Panc1 (cell line): ENCODE measurements at regions not wholly inside any gene's neighbourhood (a gene's known extent, or its start where the extent isn't known, plus 50 kb on each side); places are given as distances from the start of the nearest gene placed in this dataset.

Experiments used
- TF ChIP-seq, protein P1 (sequence below): fragments of 450-650 bp; IDR thresholded peaks from 2 replicates; pipeline ENCODE4 v1.5.1; 2017; ENCODE audit warnings: mild to moderate bottlenecking
- TF ChIP-seq, protein P2 (sequence below), 2 experiments: IDR thresholded peaks; 2 replicates each; pipeline ENCODE4 v1.6.1; 2011 to 2012; ENCODE audit warnings: low read depth in 2 of 2, control low read depth in 1 of 2, low read length in 1 of 2, mild to moderate bottlenecking in 1 of 2, moderate library complexity in 1 of 2; ENCODE audit not compliant: insufficient read depth in 1 of 2

DNA sequence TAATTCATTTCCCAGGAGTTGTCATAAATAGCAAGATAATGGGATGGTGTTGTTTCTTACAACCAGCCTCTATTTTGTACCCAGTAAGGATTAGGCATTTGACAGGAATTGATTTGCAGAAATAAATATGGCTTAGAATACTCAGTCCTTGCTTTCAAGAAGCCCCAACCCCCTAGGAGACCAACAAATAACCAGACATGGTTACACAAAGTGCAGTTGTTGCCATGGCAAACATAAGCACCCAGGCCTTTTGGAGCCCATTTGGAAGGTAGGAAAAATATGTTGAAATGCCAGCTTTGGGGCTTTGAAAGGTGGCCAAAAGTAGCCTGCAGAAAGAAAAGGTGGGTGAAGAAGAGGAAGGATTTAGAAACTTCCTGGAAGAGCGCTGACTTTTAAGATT, 397.5 kb downstream of the CDC14C start:
- TF ChIP-seq, protein P1, sequence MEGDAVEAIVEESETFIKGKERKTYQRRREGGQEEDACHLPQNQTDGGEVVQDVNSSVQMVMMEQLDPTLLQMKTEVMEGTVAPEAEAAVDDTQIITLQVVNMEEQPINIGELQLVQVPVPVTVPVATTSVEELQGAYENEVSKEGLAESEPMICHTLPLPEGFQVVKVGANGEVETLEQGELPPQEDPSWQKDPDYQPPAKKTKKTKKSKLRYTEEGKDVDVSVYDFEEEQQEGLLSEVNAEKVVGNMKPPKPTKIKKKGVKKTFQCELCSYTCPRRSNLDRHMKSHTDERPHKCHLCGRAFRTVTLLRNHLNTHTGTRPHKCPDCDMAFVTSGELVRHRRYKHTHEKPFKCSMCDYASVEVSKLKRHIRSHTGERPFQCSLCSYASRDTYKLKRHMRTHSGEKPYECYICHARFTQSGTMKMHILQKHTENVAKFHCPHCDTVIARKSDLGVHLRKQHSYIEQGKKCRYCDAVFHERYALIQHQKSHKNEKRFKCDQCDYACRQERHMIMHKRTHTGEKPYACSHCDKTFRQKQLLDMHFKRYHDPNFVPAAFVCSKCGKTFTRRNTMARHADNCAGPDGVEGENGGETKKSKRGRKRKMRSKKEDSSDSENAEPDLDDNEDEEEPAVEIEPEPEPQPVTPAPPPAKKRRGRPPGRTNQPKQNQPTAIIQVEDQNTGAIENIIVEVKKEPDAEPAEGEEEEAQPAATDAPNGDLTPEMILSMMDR: no peak
- TF ChIP-seq, protein P2, sequence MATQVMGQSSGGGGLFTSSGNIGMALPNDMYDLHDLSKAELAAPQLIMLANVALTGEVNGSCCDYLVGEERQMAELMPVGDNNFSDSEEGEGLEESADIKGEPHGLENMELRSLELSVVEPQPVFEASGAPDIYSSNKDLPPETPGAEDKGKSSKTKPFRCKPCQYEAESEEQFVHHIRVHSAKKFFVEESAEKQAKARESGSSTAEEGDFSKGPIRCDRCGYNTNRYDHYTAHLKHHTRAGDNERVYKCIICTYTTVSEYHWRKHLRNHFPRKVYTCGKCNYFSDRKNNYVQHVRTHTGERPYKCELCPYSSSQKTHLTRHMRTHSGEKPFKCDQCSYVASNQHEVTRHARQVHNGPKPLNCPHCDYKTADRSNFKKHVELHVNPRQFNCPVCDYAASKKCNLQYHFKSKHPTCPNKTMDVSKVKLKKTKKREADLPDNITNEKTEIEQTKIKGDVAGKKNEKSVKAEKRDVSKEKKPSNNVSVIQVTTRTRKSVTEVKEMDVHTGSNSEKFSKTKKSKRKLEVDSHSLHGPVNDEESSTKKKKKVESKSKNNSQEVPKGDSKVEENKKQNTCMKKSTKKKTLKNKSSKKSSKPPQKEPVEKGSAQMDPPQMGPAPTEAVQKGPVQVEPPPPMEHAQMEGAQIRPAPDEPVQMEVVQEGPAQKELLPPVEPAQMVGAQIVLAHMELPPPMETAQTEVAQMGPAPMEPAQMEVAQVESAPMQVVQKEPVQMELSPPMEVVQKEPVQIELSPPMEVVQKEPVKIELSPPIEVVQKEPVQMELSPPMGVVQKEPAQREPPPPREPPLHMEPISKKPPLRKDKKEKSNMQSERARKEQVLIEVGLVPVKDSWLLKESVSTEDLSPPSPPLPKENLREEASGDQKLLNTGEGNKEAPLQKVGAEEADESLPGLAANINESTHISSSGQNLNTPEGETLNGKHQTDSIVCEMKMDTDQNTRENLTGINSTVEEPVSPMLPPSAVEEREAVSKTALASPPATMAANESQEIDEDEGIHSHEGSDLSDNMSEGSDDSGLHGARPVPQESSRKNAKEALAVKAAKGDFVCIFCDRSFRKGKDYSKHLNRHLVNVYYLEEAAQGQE (IDR thresholded peaks at IDR 0.05; ENCODE audit: insufficient read depth in 1 of 2, low read depth in 2 of 2, low read length in 1 of 2): no peak
